ENCODE measurements at regions not wholly inside any gene's neighbourhood (a gene's known extent, or its start where the extent isn't known, plus 50 kb on each side); places are given as distances from the start of the nearest gene placed in this dataset.

DNA sequence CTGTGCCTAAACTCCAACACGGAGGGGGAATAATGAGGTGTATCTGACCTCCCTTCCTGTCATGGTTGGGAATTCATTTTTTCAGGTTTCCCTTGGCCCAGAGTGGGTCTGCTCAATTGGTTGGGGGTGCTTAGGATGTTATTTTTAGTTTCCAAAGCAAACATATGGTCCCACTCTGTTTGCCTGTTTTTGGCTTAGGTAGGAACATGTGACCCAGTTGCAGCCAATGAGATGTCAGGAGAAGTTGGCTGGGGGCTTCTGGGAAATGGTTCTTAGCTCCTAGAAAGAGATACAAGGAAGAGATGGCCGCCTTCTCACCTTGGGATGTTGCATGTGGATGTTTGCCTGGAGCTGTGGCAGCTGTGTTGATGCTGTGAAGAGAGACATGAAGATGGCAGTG is 147.9 kb upstream of the RFLNA start:
- no peak overlapping the region for H3K4me3 ChIP-seq
- DNase-seq (no peak), ATAC-seq (no peak)
- intact Hi-C loops (cut with DNase I, micrococcal nuclease): no loop called here
- H3K4me1 ChIP-seq (ENCODE audit: low read depth): no peaks in the 10 kb centered on the region
- TF ChIP-seq, protein P1, sequence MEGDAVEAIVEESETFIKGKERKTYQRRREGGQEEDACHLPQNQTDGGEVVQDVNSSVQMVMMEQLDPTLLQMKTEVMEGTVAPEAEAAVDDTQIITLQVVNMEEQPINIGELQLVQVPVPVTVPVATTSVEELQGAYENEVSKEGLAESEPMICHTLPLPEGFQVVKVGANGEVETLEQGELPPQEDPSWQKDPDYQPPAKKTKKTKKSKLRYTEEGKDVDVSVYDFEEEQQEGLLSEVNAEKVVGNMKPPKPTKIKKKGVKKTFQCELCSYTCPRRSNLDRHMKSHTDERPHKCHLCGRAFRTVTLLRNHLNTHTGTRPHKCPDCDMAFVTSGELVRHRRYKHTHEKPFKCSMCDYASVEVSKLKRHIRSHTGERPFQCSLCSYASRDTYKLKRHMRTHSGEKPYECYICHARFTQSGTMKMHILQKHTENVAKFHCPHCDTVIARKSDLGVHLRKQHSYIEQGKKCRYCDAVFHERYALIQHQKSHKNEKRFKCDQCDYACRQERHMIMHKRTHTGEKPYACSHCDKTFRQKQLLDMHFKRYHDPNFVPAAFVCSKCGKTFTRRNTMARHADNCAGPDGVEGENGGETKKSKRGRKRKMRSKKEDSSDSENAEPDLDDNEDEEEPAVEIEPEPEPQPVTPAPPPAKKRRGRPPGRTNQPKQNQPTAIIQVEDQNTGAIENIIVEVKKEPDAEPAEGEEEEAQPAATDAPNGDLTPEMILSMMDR (IDR thresholded peaks at IDR 0.05): no peak
- H3K9me3 ChIP-seq: peaks cover 8% of the 10 kb centered on the region
- H3K36me3 ChIP-seq (ENCODE audit: low read depth): no peaks in the 10 kb centered on the region

DNA sequence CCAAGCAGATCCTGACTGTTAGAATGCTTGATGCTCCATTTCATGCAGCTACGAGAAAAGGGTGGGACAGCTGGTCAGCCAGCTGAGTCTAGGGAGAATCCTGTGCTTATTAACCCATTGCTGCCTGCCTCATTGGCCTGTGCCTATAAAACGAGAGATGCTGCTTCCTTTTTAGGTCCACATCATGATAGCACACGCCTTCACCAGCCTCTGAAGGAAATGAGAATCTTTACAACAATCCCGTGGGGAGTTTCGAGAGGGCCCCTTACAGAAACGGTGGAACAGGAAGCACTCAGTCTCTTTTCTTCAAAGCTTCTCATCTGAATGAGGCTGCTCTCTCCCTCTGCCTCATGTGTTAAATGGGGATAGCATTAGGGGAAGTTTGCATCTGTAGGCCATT is 147.3 kb upstream of the RFLNA start:
- TF ChIP-seq, protein P1 (IDR thresholded peaks at IDR 0.05): no peak
- H3K9me3 ChIP-seq: peaks cover 5% of the 10 kb centered on the region
- DNase-seq (no peak), ATAC-seq (no peak)
- no peaks in the 10 kb centered on the region for H3K36me3 ChIP-seq (ENCODE audit: low read depth)
- no peaks in the 10 kb centered on the region for H3K4me1 ChIP-seq (ENCODE audit: low read depth)
- intact Hi-C loops (cut with DNase I, micrococcal nuclease): no loop called here
- no peak overlapping the region for H3K4me3 ChIP-seq

DNA sequence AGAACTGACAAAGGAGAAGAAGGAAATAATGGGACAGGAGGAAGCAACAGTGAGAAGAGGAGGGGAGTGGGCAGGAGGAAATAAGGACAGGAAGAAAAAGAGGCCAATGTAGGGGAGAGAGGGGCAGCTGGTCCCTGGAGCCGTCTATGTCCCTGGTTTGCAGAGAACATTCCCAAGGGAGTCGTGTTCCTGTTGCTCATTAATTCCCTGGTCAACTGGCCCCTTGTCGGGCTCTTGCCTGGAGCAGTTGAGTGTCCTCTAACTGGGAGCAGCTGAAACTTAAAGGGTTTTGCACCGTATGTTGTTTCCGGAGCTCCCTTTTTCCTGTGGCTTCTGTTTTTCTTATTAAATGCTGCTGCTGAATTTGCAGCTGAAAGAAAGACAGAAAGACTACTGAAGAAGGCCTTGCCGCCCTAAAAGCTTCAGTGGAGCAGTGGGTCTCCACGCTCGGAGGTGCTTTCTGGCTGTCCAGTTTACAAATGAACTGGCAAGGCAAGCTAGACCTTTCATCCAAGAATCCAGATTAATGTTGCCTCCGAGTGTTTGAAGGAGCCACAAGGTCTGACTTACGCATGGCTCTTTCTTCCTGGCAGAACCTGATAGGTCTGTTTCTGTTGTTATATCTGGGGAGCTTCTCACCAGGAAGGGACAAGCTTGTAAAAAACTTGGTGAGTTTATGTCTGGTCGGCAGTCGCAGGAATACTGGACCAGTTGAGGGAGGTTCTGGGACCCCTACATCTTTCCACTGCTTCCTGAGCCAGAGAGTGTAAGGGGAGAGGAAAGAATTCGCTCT is 146.2 kb upstream of the RFLNA start:
- H3K36me3 ChIP-seq (ENCODE audit: low read depth): no peaks in the 10 kb centered on the region
- H3K4me3 ChIP-seq: no peak overlapping the region
- no peaks in the 10 kb centered on the region for H3K4me1 ChIP-seq (ENCODE audit: low read depth)
- no peaks in the 10 kb centered on the region for H3K9me3 ChIP-seq
- DNase-seq (no peak), ATAC-seq (no peak)
- TF ChIP-seq, protein P1 (IDR thresholded peaks at IDR 0.05): no peak
- intact Hi-C loops (cut with DNase I, micrococcal nuclease): no loop called here

DNA sequence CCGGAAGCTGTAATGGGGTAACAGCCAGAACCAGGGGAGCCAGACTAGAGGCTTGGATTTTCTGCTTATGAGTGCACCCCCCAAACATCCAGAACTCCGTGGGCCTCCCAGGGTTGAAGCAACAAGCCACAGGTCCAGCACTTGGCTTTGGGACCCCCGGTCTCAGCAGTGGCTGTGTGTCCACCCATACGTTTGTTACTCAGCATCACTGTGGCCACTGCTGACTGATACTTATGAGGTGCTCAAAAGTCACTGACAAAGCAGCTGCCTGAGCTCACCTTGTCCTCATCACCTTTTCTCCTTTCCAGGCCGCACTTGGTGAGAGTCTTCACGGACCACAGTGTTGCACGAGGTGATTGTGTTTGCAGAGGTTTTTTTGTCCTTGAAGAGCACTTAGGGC is 145.6 kb upstream of the RFLNA start:
- intact Hi-C loops (cut with DNase I, micrococcal nuclease): no loop called here
- Histone ChIP-seq H3K9me3 (no peaks in the 10 kb centered on the region), H3K4me3 (no peak overlapping the region), H3K4me1 (ENCODE audit: low read depth) (no peaks in the 10 kb centered on the region), H3K36me3 (ENCODE audit: low read depth) (no peaks in the 10 kb centered on the region)
- DNase-seq: no peak
- TF ChIP-seq, protein P1 (IDR thresholded peaks at IDR 0.05): no peak
- ATAC-seq: no peak

DNA sequence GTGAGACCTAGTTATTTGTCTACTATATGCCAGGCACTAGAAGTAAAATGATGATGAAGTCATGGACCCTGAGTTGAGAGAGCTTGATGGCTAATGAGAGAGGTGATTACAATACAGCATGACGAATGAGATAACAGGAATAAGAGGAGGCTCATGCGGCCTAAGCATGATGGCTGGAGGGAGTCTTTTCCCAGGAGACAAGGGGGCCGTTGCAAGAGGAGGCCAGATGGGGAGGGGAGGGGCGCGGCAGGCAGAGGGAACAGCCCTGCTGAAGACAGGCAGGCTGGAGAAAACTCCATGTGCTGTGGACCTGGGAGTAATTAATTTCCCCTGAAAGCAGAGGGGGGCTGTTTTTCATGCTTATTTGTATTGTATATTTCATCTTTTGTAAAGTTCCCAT is 144.7 kb upstream of the RFLNA start:
- Histone ChIP-seq H3K9me3 (no peaks in the 10 kb centered on the region), H3K36me3 (ENCODE audit: low read depth) (no peaks in the 10 kb centered on the region), H3K4me1 (ENCODE audit: low read depth) (no peaks in the 10 kb centered on the region), H3K4me3 (no peak overlapping the region)
- TF ChIP-seq, protein P1 (IDR thresholded peaks at IDR 0.05): no peak
- DNase-seq (no peak), ATAC-seq (no peak)
- intact Hi-C loops (cut with DNase I, micrococcal nuclease): no loop called here
